ENCODE measurements at regions not wholly inside any gene's neighbourhood (a gene's known extent, or its start where the extent isn't known, plus 50 kb on each side); places are given as distances from the start of the nearest gene placed in this dataset.
A peak's percentile ranks its signal among the peaks of the same experiment; 100 is the strongest.

GRCh38 chr2:220646424-220646823 lies 925.7 kb downstream of the EPHA4 start:
- ATAC-seq (peak in 1 of 2 donors; percentile 52), DNase-seq (ENCODE audit: low spot score in 2 of 2) (no peak)
- Mint-ChIP-seq H3K27ac (no peak overlapping the region), H3K9me3 (peaks cover 6% of the 10 kb centered on the region in 2 donors), H3K36me3 (no peaks in the 10 kb centered on the region)

GRCh38 chr2:220648628-220649027 lies 923.5 kb downstream of the EPHA4 start:
- Mint-ChIP-seq H3K9me3 (peaks cover 6% of the 10 kb centered on the region in 2 donors), H3K27ac (no peak overlapping the region), H3K36me3 (no peaks in the 10 kb centered on the region)
- ATAC-seq (no peak), DNase-seq (ENCODE audit: low spot score in 2 of 2) (no peak)

DNA sequence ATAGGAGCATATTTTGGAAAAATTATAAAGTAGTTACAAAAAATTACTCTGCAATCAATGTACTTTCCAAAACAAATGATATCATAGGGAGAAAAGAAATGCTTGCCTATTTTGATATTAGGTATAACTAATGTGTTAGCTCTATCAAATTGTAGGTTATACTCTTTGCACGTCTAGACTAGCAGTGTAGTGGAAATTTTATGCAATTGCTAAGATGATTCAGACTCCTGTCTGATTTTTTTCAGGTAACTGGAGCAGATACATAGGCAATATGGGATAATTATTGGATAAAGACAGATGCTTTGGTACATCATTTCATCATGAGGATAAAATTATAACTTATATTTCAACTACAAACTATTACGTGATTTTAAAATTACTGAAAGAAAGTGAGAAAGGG lies 918.3 kb downstream of the EPHA4 start:
- no peak for DNase-seq (ENCODE audit: low spot score in 2 of 2)
- no peak overlapping the region for H3K27ac Mint-ChIP-seq
- no peaks in the 10 kb centered on the region for H3K9me3 Mint-ChIP-seq
- H3K36me3 Mint-ChIP-seq: no peaks in the 10 kb centered on the region
- ATAC-seq: no peak

- no peak overlapping the region for H3K27ac Mint-ChIP-seq
- no peaks in the 10 kb centered on the region for H3K9me3 Mint-ChIP-seq
- ATAC-seq (peak in 1 of 2 donors; percentile 47), DNase-seq (ENCODE audit: low spot score in 2 of 2) (no peak)
- no peaks in the 10 kb centered on the region for H3K36me3 Mint-ChIP-seq
Measured at GRCh38 chr2:220654322-220654721, 917.8 kb downstream of the EPHA4 start.

- H3K36me3 Mint-ChIP-seq: no peaks in the 10 kb centered on the region
- peak overlapping the region in 1 of 2 donors; percentile 9 for H3K27ac Mint-ChIP-seq
- ATAC-seq (no peak), DNase-seq (ENCODE audit: low spot score in 2 of 2) (no peak)
- no peaks in the 10 kb centered on the region for H3K9me3 Mint-ChIP-seq
Measured at GRCh38 chr2:220660277-220661145, 911.6 kb downstream of the EPHA4 start.

GRCh38 chr2:220662431-220662830 lies 909.7 kb downstream of the EPHA4 start:
- DNase-seq (ENCODE audit: low spot score in 2 of 2) (no peak), ATAC-seq (no peak)
- Mint-ChIP-seq H3K9me3 (no peaks in the 10 kb centered on the region), H3K36me3 (no peaks in the 10 kb centered on the region), H3K27ac (no peak overlapping the region)

DNA sequence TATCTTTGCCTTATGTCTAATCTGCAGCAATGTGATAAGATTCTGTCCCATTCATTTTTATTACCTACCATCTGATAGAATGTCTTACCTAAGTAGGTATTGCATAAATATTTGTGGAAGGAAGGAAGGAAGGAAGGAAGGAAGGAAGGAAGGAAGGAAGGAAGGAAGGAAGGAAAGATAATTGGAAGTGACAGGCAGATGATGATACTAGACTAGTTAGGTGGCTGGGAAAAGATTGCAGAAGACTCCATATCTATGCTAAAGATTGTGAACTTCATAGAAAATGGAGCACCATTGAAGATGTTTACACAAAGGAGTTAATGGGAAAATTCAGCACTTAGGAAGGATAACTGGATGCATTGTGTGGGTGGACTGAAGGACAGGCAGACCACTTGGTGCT lies 909.0 kb downstream of the EPHA4 start:
- Mint-ChIP-seq H3K27ac (no peak overlapping the region), H3K36me3 (no peaks in the 10 kb centered on the region), H3K9me3 (no peaks in the 10 kb centered on the region)
- no peak for ATAC-seq
- no peak for DNase-seq (ENCODE audit: low spot score in 2 of 2)

DNA sequence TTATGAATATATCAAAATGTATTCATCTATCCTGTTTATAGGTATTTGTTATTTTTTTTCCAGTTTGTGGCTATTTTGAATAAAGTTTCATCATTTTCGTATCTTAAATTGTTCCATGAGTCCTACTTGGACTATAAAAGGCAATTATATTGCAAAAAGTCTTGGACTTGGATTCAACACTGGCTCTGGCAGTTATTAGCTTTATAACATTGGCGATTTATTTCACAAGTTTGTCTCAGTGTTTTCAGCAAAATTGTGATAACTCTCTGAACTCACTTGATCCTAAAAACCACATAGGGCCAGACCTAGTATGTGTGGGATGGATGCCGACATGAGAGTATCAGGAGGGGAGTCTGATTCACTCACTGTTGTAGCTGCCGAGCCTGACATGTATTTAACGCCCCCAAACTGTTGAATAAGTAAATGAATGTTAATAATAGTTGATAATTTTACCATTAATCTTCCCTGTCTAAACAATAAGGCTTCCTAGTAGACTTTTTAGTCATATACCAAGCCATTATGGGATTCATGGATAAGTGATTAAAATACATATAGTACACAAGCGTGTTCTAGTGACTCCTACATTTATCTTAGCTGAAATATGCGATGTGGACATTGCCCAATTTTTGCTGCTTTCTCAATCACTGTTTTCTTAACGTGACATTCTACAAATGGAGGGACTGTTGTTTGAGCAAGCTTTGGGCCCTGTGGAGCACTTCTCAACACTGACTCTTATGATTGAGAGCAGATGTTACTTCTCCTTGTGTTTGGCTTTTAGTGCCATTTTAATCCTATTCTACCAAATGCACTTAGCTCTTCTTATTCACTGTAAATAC lies 907.6 kb downstream of the EPHA4 start:
- peaks cover 0 to 5% of the 10 kb centered on the region in 2 donors for H3K9me3 Mint-ChIP-seq
- no peak for DNase-seq (ENCODE audit: low spot score in 2 of 2)
- no peak overlapping the region for H3K27ac Mint-ChIP-seq
- no peaks in the 10 kb centered on the region for H3K36me3 Mint-ChIP-seq
- ATAC-seq: no peak

DNA sequence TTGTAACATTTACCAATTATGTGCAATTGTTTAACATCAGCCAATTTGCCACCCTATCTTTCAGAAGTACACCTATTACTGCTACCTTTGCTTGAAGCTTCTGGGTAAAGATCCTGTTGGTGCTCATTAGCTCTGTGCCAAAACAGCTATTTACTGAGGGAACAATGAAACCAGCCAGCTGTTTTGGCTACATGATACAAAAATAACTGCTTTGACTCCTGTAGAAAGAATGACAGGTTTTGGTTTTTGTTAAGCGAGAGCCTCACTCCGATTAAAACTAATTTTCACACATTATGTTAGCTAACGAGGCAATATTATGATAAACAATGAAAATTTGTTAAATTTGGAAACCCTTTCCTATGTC lies 907.0 kb downstream of the EPHA4 start:
- Mint-ChIP-seq H3K36me3 (no peaks in the 10 kb centered on the region), H3K9me3 (peaks cover 0 to 7% of the 10 kb centered on the region in 2 donors), H3K27ac (no peak overlapping the region)
- no peak for DNase-seq (ENCODE audit: low spot score in 2 of 2)
- ATAC-seq: no peak

DNA sequence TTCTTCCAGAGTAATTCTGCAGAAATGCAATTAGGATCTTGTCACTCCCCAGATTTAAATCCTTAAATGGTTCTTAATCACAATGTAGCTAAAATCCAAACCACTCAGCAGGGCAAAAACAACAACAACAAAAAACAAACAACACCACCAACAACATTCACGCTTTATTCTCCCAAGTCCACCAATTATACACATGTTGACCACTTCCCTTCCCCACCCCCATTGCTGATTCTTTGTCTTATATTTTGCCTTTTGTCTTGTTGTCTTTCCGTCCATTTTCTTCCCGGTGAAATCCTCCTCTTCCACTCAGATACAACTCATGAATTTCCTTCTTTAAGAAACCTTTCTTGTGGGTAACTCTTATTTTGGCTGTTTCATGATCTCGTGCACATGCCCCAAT lies 902.8 kb downstream of the EPHA4 start:
- no peak for ATAC-seq
- DNase-seq (ENCODE audit: low spot score in 2 of 2): no peak
- H3K27ac Mint-ChIP-seq: no peak overlapping the region
- H3K9me3 Mint-ChIP-seq: peaks cover 0 to 7% of the 10 kb centered on the region in 2 donors
- no peaks in the 10 kb centered on the region for H3K36me3 Mint-ChIP-seq

- Mint-ChIP-seq H3K9me3 (peaks cover 0 to 7% of the 10 kb centered on the region in 2 donors), H3K27ac (no peak overlapping the region), H3K36me3 (no peaks in the 10 kb centered on the region)
- DNase-seq (ENCODE audit: low spot score in 2 of 2): no peak
- no peak for ATAC-seq
Measured at GRCh38 chr2:220670511-220670910, 901.6 kb downstream of the EPHA4 start.

GRCh38 chr2:220673151-220673874 lies 898.8 kb downstream of the EPHA4 start:
- Mint-ChIP-seq H3K27ac (no peak overlapping the region), H3K36me3 (no peaks in the 10 kb centered on the region), H3K9me3 (peaks cover 0 to 7% of the 10 kb centered on the region in 2 donors)
- ATAC-seq (no peak), DNase-seq (ENCODE audit: low spot score in 2 of 2) (no peak)

GRCh38 chr2:220674033-220674432 lies 898.1 kb downstream of the EPHA4 start:
- Mint-ChIP-seq H3K27ac (no peak overlapping the region), H3K9me3 (peaks cover 0 to 7% of the 10 kb centered on the region in 2 donors), H3K36me3 (no peaks in the 10 kb centered on the region)
- ATAC-seq: no peak
- no peak for DNase-seq (ENCODE audit: low spot score in 2 of 2)

- ATAC-seq (no peak), DNase-seq (ENCODE audit: low spot score in 2 of 2) (no peak)
- Mint-ChIP-seq H3K9me3 (no peaks in the 10 kb centered on the region), H3K27ac (no peak overlapping the region), H3K36me3 (no peaks in the 10 kb centered on the region)
Measured at GRCh38 chr2:220676695-220677094, 895.4 kb downstream of the EPHA4 start.

DNA sequence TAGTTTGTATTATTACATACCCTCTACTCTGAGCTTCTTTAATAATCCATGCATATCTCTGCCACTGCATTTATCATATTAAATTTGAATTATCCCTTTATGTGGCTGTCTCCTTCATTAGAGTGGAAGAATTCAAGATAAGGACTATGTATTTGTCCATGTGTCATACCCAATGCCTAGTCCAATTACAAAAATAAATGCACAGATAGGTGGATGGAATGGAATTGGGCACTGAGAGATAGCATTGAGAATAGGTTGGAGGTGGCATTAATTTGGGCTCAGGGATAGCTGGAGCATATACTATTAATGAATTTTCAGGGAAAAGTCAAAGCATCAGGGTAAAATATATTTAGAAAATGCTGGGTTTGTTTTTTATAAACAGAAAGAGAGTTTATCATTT lies 893.2 kb downstream of the EPHA4 start:
- Mint-ChIP-seq H3K9me3 (no peaks in the 10 kb centered on the region), H3K36me3 (no peaks in the 10 kb centered on the region), H3K27ac (no peak overlapping the region)
- ATAC-seq (no peak), DNase-seq (ENCODE audit: low spot score in 2 of 2) (no peak)

GRCh38 chr2:220682616-220683015 lies 889.5 kb downstream of the EPHA4 start:
- no peaks in the 10 kb centered on the region for H3K9me3 Mint-ChIP-seq
- H3K27ac Mint-ChIP-seq: no peak overlapping the region
- DNase-seq (ENCODE audit: low spot score in 2 of 2) (no peak), ATAC-seq (no peak)
- no peaks in the 10 kb centered on the region for H3K36me3 Mint-ChIP-seq

DNA sequence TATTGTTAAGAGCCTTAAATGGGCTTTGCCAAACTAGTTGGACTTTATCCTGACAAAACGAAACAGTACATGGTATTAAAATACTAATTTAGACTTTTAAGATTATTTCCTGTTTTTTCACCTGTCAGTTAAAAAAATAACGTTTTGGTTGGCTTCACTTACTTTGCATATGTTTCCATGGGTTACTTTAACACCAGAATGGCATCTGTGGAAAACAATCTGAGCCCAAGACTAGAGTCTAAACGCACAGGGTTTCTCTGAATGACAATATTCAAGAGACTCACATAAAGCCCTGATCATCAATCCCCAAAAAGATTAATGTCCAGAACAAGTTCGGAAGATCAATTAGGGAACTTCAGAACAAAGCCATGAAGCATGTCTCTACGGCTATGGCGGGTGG lies 888.0 kb downstream of the EPHA4 start:
- ATAC-seq (no peak), DNase-seq (ENCODE audit: low spot score in 2 of 2) (no peak)
- Mint-ChIP-seq H3K36me3 (no peaks in the 10 kb centered on the region), H3K9me3 (no peaks in the 10 kb centered on the region), H3K27ac (no peak overlapping the region)

All from activated naive CD4-positive, alpha-beta T cell treated with anti-CD3 and anti-CD28 coated beads, Interleukin-2, amount 50 U/mL, for 72 hours (primary cell).